Fibroblast of the aortic adventitia (primary cell): ENCODE measurements at regions not wholly inside any gene's neighbourhood (a gene's known extent, or its start where the extent isn't known, plus 50 kb on each side); places are given as distances from the start of the nearest gene placed in this dataset.
"Not testable (repeated sequence)": the region's sequence is repeated elsewhere in the genome, so short reads cannot be mapped to it uniquely, and the experiment has no call there.

Experiments used
- DNase-seq: peaks from one replicate; pipeline ENCODE4 v3.0.0-alpha.2; 2010; ENCODE audit warnings: low read depth
- H3K4me3 ChIP-seq: 2 replicates; pipeline ENCODE4 v1.5.1; 2011; ENCODE audit warnings: low read depth, mild to moderate bottlenecking, control low read depth, low read length, moderate library complexity
- TF ChIP-seq, protein P1 (sequence below): IDR thresholded peaks from 2 replicates; pipeline ENCODE4 v1.5.1; 2011; ENCODE audit warnings: mild to moderate bottlenecking, low read length, control low read depth, inconsistent platforms; ENCODE audit not compliant: insufficient read depth

DNA sequence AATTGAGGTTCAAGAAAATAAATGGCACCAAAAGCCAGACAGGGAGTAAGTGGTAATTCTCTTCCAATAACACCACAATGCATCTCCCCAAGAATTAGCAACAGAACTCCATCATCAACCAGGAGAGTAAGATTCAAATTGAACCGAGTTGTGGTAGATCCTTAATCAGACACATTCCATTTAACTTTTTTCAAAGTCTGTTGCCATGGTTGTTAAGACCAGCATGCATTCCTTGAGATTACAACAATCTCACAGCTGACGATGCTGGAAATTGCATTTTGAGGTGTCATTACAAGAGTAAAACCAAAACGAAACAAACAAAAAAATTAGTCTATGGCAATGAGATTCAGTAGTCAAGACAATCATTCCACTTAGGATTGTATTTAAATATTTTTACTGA is 78.9 kb upstream of the ZNF462 start:
- TF ChIP-seq, protein P1, sequence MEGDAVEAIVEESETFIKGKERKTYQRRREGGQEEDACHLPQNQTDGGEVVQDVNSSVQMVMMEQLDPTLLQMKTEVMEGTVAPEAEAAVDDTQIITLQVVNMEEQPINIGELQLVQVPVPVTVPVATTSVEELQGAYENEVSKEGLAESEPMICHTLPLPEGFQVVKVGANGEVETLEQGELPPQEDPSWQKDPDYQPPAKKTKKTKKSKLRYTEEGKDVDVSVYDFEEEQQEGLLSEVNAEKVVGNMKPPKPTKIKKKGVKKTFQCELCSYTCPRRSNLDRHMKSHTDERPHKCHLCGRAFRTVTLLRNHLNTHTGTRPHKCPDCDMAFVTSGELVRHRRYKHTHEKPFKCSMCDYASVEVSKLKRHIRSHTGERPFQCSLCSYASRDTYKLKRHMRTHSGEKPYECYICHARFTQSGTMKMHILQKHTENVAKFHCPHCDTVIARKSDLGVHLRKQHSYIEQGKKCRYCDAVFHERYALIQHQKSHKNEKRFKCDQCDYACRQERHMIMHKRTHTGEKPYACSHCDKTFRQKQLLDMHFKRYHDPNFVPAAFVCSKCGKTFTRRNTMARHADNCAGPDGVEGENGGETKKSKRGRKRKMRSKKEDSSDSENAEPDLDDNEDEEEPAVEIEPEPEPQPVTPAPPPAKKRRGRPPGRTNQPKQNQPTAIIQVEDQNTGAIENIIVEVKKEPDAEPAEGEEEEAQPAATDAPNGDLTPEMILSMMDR: no peak
- DNase-seq: peak; percentile 4
- H3K4me3 ChIP-seq: no peak overlapping the region

DNA sequence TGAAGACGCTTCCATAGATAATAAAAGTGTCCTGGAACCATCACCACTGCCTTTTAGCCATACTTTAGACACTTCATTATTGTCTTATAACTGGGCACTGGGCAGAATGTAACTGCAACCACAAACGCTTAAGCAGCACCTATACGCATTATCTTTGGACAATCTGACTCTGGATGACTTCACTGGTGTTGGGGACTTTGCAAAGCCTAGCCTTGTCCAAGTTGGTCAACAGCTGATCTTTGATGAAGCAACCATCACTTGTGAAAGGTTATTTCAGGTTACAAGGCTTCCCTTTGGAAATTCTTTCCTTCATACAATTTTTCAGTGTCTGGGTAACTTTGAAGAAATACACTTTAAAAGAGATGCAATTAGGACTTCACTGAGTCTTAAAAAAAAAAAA is 77.8 kb upstream of the ZNF462 start:
- TF ChIP-seq, protein P1: no peak
- DNase-seq: no peak
- H3K4me3 ChIP-seq: no peak overlapping the region

DNA sequence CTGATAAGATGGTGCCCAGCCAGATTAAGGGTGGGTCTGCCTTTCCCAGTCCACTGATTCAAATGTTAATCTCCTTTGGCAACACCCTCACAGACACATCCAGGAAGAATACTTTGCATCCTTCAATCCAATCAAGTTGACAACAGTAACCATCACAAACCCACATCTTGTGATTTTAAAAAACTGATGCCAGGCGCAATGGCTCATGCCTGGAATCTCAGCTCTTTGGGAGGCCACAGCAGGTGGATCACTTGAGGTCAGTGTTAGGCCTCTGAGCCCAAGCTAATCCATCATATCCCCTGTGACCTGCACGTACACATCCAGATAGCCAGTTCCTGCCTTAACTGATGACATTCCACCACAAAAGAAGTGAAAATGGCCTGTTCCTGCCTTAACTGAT is 74.9 kb upstream of the ZNF462 start:
- not testable (repeated sequence) for H3K4me3 ChIP-seq, DNase-seq

DNA sequence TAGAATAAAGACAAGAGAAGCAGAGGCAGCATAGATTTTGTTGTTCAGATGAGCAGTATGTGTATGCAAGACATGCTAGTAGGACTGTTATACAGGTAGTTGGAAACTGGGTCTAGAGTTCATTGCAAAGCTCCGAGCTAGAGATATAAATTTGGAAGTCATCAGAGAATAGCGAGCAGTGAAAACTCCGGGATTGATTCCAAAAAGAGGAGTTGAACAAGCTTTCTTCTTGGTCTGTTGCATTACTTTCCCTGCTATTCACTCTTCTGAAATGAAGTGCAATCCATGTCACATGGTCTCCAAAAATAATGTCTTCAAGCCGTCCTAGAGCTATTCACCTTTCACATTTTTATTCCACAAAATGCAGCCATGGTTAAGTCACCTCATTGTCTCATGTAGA is 67.9 kb upstream of the ZNF462 start:
- H3K4me3 ChIP-seq: no peak overlapping the region

DNA sequence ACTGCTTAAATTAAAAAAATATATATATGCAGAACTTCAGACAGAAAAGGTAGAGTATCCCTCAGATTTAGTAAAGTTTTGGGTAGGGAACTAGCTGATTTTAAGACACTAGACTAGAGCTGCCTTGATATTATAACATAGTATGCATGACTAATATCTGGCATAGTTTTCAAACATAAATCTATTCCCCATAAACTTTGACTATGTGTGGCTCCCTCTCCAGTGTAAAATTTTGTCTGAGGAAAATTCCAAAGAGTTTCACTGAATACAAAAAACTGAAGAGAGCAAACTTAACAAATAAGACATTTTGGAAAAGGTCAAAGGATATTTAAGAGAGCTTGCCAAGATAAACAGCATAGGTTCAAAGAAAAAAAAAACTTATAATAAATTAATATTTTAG is 66.2 kb upstream of the ZNF462 start:
- no peak for DNase-seq
- TF ChIP-seq, protein P1: no peak
- no peak overlapping the region for H3K4me3 ChIP-seq

More for the DNA sequence above, 67.9 kb upstream of the ZNF462 start:
- TF ChIP-seq, protein P1: no peak
- no peak for DNase-seq

DNA sequence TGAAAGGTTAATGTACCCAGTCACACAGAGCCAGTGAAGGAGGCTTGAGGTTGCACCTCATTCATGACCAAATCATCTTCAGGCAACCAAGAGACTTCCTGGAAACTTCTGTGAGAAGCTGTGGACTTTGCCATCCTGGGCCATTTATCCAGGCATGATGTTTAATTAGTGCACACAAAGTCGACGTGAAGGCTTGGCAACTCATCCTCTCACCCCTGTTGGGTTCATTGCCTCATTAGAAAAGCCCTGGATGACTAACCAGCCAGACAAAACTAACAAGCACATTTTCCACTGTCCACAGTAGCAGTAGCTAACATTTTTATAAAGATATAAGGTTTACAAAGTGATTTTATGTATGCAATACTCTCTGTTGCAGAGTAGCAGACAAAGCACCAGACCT is 65.7 kb upstream of the ZNF462 start:
- TF ChIP-seq, protein P1: no peak
- no peak for DNase-seq
- no peak overlapping the region for H3K4me3 ChIP-seq

DNA sequence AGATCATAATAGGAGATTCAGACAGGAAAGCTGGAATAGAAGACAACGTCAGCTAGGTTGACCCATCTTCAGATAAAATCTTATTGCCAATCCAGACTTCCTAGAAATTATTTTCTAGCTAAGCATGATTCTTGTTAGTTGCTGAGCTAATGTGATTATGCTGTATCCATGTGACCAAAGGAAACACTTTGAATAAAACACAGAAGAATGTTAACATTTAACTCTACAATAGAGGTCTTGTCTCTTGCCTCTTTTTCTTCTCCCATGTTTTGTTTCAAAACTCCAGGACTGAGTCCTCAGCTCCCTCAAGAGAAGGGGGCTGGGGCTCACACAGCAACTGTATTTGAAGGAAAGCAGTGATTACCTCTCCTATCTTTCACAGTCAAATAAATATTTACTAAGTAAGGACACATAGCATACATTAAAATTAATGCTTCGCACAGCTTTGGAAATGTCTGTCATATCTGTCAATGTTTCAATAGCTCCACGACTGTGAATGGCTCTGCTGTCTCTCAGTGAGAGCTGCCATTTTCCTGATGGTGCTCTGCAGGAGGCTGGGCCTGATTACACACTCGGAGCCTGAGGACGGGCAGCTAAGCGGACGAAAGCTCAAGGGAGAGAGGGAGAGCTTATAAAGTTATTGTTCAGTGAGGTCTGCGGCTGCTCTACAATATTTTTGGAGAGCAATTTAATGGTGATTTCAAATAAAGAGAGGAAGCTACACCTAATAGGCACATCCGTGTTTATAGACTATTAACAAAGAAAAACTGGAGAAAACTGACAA is 64.8 kb upstream of the ZNF462 start:
- H3K4me3 ChIP-seq: no peak overlapping the region
- no peak for DNase-seq
- TF ChIP-seq, protein P1: no peak
